GM19324 (cell line): ENCODE measurements at regions not wholly inside any gene's neighbourhood (a gene's known extent, or its start where the extent isn't known, plus 50 kb on each side); places are given as distances from the start of the nearest gene placed in this dataset.
"Not testable (repeated sequence)": the region's sequence is repeated elsewhere in the genome, so short reads cannot be mapped to it uniquely, and the experiment has no call there.

Experiments used
- ATAC-seq: cut with Tn5 transposase; IDR thresholded peaks from one replicate; pipeline ENCODE4 v1.9.1; 2021; ENCODE audit warnings: mild to moderate bottlenecking, moderate library complexity; ENCODE audit not compliant: unreplicated experiment, low FRiP score

DNA sequence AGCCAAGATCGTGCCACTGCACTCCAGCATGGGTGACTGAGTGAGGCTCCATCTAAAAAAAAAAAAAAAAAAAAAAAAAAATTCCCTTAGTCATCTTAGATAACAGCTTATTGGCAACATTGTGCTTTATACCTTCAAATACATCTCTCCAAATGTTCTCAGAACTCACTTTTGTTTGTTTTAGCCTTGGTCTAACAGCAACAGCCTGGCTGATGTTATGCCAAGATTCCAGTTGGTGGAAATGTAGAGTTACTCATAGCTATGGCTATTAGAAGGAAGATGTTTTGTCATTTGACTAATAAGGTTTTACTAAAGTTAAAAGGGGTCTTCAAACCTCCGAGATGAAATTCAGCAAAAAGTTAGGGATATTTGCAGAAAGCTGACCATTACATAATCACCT is 481.4 kb downstream of the NEBL start:
- ATAC-seq, result no peak

DNA sequence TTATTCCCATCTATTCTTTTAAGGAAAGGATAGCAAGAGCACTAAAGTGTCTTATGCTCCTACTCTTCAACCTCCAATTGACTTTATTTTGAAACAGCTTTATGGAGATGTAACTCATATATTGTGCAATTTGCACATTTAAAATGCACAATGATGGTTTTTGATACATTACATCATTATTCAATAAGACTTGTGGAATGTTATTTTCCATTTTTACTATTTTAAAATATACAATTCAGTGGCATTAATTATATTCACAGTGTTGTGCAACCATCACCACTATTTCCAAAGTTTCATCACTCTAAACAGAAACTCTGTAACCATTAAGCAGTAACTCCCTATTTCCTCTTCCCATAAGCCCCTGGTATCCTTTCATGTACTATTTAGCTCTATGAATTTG is 489.8 kb downstream of the NEBL start:
- ATAC-seq, result no peak

DNA sequence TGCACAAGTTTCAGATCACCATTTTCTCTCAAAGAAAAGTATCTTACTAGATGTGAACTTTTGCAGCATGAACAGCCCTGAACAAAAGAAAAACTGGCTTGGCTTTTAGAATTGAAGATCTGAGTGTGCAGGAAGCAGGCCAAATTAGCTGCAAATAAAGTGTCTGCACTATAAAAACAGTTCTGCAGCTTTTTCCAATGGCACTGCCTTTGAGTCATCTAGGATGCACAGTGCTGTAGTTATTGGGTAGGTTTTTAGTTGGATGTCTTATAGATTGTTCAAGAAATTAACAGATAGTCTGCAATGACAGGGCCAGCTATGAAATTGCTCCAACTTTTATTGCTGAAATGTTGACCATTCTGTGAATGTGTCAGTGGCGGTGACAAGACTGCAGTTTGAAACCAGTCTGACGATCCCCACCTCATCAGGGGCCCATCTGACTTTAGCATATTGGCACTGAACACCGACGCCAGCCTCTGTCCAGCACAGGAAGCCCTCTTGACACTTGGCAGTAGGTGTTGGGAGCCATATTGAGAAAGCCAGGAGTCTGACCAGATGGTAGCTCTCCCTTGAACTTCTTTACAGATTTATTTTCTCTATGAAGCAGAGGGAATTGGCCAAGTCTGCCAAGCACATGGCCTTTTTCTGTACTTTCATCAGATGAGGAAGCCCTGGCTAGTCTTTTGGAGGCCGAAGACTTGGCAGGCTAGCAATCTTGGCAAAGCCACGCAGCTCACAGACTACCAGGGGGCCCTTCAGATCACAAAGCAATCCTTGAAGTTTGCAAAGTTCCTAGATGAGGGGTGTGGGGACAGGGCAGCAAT is 490.6 kb downstream of the NEBL start:
- ATAC-seq, result no peak

DNA sequence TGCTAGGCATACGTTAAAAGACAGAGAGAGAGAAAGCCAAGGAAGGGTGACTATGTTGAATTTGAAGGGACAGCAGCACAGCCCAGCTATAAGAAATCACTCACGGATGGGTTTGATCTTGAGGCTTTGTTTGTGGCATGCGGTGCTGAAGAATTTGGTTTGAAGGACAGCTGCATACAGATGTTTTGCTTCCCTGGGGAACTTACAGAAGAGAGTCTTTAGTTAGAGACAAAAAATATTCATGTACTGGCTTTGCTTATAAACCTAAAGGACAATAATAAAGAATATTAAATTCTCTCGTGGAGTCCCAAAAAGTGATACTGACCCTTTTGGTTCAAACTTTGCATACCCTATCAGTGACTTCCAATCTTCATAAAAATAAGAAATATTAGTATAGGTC is 491.4 kb downstream of the NEBL start:
- no peak for ATAC-seq

- no peak for ATAC-seq
Observed at GRCh38 chr10:20405050-20405449, 492.1 kb downstream of the NEBL start.

DNA sequence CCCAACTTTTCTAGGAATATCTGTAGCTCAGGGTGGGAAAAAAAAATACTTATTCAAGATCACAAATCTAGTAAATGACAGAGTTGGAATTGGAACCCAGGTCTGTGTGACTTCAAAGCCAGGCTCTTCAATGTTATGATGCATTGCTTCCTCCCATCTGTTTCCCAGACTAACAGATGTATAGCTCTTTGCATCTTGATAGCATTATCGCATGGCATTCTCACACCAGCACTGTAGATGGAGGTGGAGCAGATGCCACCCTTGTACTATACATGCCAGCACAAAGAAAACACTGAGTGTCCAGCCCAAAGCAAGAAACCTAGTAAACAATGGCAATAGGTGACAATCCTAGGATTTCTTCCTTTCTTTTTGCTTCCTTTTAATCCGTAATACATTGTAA is 497.3 kb downstream of the NEBL start:
- no peak for ATAC-seq

GRCh38 chr10:20396701-20397100 is 500.4 kb downstream of the NEBL start:
- ATAC-seq, result no peak

GRCh38 chr10:20396205-20396604 is 500.9 kb downstream of the NEBL start:
- ATAC-seq, result no peak

GRCh38 chr10:20391629-20392028 is 505.5 kb downstream of the NEBL start:
- no peak for ATAC-seq

- no peak for ATAC-seq
Observed at GRCh38 chr10:20381761-20382160, 515.4 kb downstream of the NEBL start.

GRCh38 chr10:20380401-20380800 is 516.7 kb downstream of the NEBL start:
- no peak for ATAC-seq

- no peak for ATAC-seq
Observed at GRCh38 chr10:20372748-20373147, 524.4 kb downstream of the NEBL start.

DNA sequence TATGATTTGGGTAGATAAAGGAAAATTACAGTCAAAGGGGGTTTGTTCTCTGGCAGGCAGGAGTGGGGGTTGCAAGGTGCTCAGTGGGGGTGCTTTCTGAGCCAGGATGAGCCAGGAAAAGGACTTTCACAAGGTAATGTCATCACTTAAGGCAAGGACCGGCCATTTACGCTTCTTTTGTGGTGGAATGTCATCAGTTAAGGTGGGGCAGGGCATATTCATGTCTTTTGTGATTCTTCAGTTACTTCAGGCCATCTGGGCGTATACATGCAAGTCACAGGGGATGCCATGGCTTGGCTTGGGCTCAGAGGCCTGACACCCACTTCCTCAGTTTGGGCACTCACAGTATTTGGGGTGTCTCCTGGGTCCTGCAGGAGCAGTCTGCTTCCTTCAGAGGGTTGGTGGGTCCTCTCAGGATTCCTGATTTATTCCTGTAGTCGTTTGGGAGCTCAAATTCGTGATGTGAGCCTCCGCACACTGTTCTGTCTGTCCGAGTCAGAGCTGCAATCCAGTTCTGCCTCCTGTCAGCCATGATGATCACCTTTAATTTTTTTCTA is 526.1 kb downstream of the NEBL start:
- ATAC-seq, result not testable (repeated sequence)

GRCh38 chr10:20369863-20370736 is 527.0 kb downstream of the NEBL start:
- ATAC-seq, result no peak

GRCh38 chr10:20363684-20364083 is 533.4 kb downstream of the NEBL start:
- ATAC-seq, result no peak

DNA sequence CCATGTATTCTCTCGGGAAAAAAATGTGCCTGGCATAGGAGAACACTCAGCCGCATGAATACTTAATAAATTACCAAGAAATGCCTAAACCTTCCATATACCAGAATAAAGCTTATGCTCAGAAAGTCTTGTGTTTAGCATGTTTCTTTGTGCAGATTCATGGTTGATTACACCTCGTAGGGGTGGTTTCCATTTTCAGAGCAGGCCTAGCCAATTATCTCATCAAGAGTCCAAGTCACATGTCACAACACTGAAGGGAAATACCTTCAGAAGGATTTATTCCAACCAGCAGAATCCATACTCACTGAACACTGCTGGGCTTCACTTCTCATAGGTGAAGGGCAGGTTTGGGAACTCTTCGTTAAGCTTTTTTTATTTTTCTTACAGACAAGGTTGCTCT is 539.7 kb downstream of the PLXDC2 start:
- ATAC-seq, result no peak

DNA sequence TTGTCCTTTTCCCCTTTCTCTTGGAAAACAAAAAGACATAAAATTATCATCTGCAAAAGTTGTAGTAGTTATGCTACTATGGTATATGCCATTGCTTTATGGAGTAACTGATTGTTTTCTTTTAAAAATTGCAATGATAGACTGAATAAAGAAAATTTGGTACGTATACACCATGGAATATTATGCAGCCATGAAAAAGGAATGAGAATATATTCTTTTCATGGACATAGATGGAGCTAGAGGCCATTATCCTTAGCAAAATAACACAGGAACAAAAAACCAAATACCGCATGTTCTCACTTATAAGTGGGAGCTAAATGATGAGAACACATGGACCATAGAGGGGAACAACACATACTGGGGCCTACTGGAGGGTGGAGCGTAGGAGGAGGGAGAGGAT is 538.8 kb downstream of the PLXDC2 start:
- no peak for ATAC-seq

- ATAC-seq, result no peak
Observed at GRCh38 chr10:20354166-20354565, 537.9 kb downstream of the PLXDC2 start.

DNA sequence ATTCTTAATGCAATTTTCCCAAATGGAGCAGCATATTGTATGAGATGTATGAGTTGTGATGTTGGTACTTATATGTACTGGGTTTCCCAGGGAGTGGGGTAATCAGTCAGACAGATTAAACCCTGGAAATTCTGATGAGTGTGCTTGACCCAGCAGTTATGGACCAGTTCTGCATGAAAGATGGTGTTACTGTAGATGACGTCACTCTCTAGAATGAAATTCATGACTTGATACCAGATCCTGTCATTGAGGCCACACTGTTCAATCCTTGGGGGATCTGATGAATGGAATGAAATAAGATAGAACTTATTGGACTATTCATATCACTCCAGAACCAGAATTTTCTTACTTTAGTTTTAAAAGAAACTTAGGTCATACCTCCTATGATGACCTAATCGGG is 534.3 kb downstream of the PLXDC2 start:
- no peak for ATAC-seq

DNA sequence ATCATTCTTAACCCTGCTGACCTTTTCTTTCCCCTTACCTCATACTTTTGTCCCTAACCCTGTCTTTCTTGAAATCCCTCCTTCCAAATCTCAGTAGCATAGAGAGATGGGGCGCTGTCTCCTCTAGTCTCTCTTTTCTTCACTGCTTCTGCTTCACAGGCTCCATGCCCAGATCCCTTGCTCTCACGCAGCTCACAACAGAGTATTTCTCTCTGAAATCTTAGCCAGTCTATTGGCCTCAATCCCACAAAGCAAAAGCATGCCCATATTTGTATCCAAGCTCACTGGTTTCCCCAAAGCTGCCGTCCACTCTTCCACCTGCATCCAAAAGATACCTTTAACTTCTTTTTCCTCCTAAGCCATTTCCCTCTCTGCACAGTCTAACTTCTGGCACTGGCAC is 526.8 kb downstream of the PLXDC2 start:
- no peak for ATAC-seq
